ENCODE measurements at regions not wholly inside any gene's neighbourhood (a gene's known extent, or its start where the extent isn't known, plus 50 kb on each side); places are given as distances from the start of the nearest gene placed in this dataset.
"Not testable (repeated sequence)": the region's sequence is repeated elsewhere in the genome, so short reads cannot be mapped to it uniquely, and the experiment has no call there.

GRCh38 chr9:66782010-66782409 is 118.5 kb upstream of the ZNF658 start:
- CTCF ChIA-PET, H3K27ac Mint-ChIP-seq, POLR2A ChIA-PET: not testable (repeated sequence)

GRCh38 chr9:66785603-66786002 is 114.9 kb upstream of the ZNF658 start:
- H3K36me3 ChIP-seq (ENCODE audit: insufficient read depth, low read length); H3K4me1 ChIP-seq (ENCODE audit: insufficient read depth, low read length); H3K27ac Mint-ChIP-seq; H3K27me3 ChIP-seq (ENCODE audit: insufficient read depth, low read length, poor library complexity, severe bottlenecking); H3K4me3 ChIP-seq (ENCODE audit: low read length); H3K27ac ChIP-seq (ENCODE audit: low read depth, low read length); H3K4me3 Mint-ChIP-seq; POLR2A ChIA-PET; DNase-seq; H3K36me3 Mint-ChIP-seq; H3K9me3 ChIP-seq (ENCODE audit: low read length); H3K27me3 Mint-ChIP-seq; CTCF ChIA-PET; H3K9me3 Mint-ChIP-seq; H3K4me1 Mint-ChIP-seq: not testable (repeated sequence)

More at GRCh38 chr9:66782010-66782409, 118.5 kb upstream of the ZNF658 start:
- H3K9me3 ChIP-seq (ENCODE audit: low read length); H3K27me3 Mint-ChIP-seq; H3K36me3 ChIP-seq (ENCODE audit: insufficient read depth, low read length); H3K4me1 Mint-ChIP-seq; DNase-seq; H3K4me1 ChIP-seq (ENCODE audit: insufficient read depth, low read length); H3K4me3 ChIP-seq (ENCODE audit: low read length); H3K27me3 ChIP-seq (ENCODE audit: insufficient read depth, low read length, poor library complexity, severe bottlenecking); H3K9me3 Mint-ChIP-seq; H3K4me3 Mint-ChIP-seq; H3K27ac ChIP-seq (ENCODE audit: low read depth, low read length); H3K36me3 Mint-ChIP-seq: not testable (repeated sequence)

GRCh38 chr9:66791092-66791750 is 109.3 kb upstream of the ZNF658 start:
- H3K36me3 Mint-ChIP-seq; POLR2A ChIA-PET; H3K9me3 ChIP-seq (ENCODE audit: low read length); H3K4me3 Mint-ChIP-seq; H3K27me3 Mint-ChIP-seq; H3K27ac Mint-ChIP-seq; H3K9me3 Mint-ChIP-seq; CTCF ChIA-PET; H3K4me1 ChIP-seq (ENCODE audit: insufficient read depth, low read length); H3K4me1 Mint-ChIP-seq; H3K36me3 ChIP-seq (ENCODE audit: insufficient read depth, low read length); H3K27me3 ChIP-seq (ENCODE audit: insufficient read depth, low read length, poor library complexity, severe bottlenecking); DNase-seq; H3K4me3 ChIP-seq (ENCODE audit: low read length); H3K27ac ChIP-seq (ENCODE audit: low read depth, low read length): not testable (repeated sequence)

- H3K27ac ChIP-seq (ENCODE audit: low read depth, low read length); POLR2A ChIA-PET; H3K27me3 ChIP-seq (ENCODE audit: insufficient read depth, low read length, poor library complexity, severe bottlenecking); H3K9me3 Mint-ChIP-seq; H3K36me3 Mint-ChIP-seq; H3K4me1 Mint-ChIP-seq; CTCF ChIA-PET; H3K36me3 ChIP-seq (ENCODE audit: insufficient read depth, low read length); H3K4me3 ChIP-seq (ENCODE audit: low read length); H3K27me3 Mint-ChIP-seq; H3K4me1 ChIP-seq (ENCODE audit: insufficient read depth, low read length); H3K27ac Mint-ChIP-seq; H3K9me3 ChIP-seq (ENCODE audit: low read length); H3K4me3 Mint-ChIP-seq; DNase-seq: not testable (repeated sequence)
Observed at GRCh38 chr9:66794769-66795168, 105.8 kb upstream of the ZNF658 start.

- H3K27me3 ChIP-seq (ENCODE audit: insufficient read depth, low read length, poor library complexity, severe bottlenecking); H3K9me3 ChIP-seq (ENCODE audit: low read length); H3K4me1 Mint-ChIP-seq; H3K27ac Mint-ChIP-seq; H3K36me3 Mint-ChIP-seq; CTCF ChIA-PET; DNase-seq; H3K27ac ChIP-seq (ENCODE audit: low read depth, low read length); H3K27me3 Mint-ChIP-seq; H3K4me3 Mint-ChIP-seq; POLR2A ChIA-PET; H3K4me1 ChIP-seq (ENCODE audit: insufficient read depth, low read length); H3K4me3 ChIP-seq (ENCODE audit: low read length); H3K36me3 ChIP-seq (ENCODE audit: insufficient read depth, low read length); H3K9me3 Mint-ChIP-seq: not testable (repeated sequence)
Observed at GRCh38 chr9:66795723-66796503, 104.6 kb upstream of the ZNF658 start.

GRCh38 chr9:66797905-66798616 is 102.5 kb upstream of the ZNF658 start:
- POLR2A ChIA-PET: not testable (repeated sequence)

GRCh38 chr9:66803619-66804018 is 96.9 kb upstream of the ZNF658 start:
- H3K27me3 ChIP-seq (ENCODE audit: insufficient read depth, low read length, poor library complexity, severe bottlenecking); H3K36me3 Mint-ChIP-seq; DNase-seq; H3K4me3 Mint-ChIP-seq; H3K4me3 ChIP-seq (ENCODE audit: low read length); H3K4me1 ChIP-seq (ENCODE audit: insufficient read depth, low read length); H3K27ac ChIP-seq (ENCODE audit: low read depth, low read length); POLR2A ChIA-PET; H3K27me3 Mint-ChIP-seq; H3K36me3 ChIP-seq (ENCODE audit: insufficient read depth, low read length); H3K27ac Mint-ChIP-seq; H3K9me3 ChIP-seq (ENCODE audit: low read length); H3K4me1 Mint-ChIP-seq; CTCF ChIA-PET; H3K9me3 Mint-ChIP-seq: not testable (repeated sequence)

More at GRCh38 chr9:66797905-66798616, 102.5 kb upstream of the ZNF658 start:
- H3K4me1 ChIP-seq (ENCODE audit: insufficient read depth, low read length); H3K9me3 Mint-ChIP-seq; H3K27ac Mint-ChIP-seq; CTCF ChIA-PET; H3K36me3 ChIP-seq (ENCODE audit: insufficient read depth, low read length); H3K4me1 Mint-ChIP-seq; H3K9me3 ChIP-seq (ENCODE audit: low read length); H3K4me3 Mint-ChIP-seq; H3K36me3 Mint-ChIP-seq; H3K4me3 ChIP-seq (ENCODE audit: low read length); H3K27me3 ChIP-seq (ENCODE audit: insufficient read depth, low read length, poor library complexity, severe bottlenecking); H3K27me3 Mint-ChIP-seq; DNase-seq; H3K27ac ChIP-seq (ENCODE audit: low read depth, low read length): not testable (repeated sequence)

GRCh38 chr9:66810247-66810646 is 90.3 kb upstream of the ZNF658 start:
- H3K36me3 ChIP-seq (ENCODE audit: insufficient read depth, low read length); H3K27ac Mint-ChIP-seq; H3K27me3 ChIP-seq (ENCODE audit: insufficient read depth, low read length, poor library complexity, severe bottlenecking); H3K9me3 ChIP-seq (ENCODE audit: low read length); H3K36me3 Mint-ChIP-seq; H3K4me3 Mint-ChIP-seq; H3K4me1 ChIP-seq (ENCODE audit: insufficient read depth, low read length); H3K27me3 Mint-ChIP-seq; H3K4me1 Mint-ChIP-seq; H3K27ac ChIP-seq (ENCODE audit: low read depth, low read length); H3K4me3 ChIP-seq (ENCODE audit: low read length); H3K9me3 Mint-ChIP-seq; CTCF ChIA-PET; DNase-seq; POLR2A ChIA-PET: not testable (repeated sequence)

Data from CD8-positive, alpha-beta memory T cell (primary cell).